Stimulated activated CD8-positive, alpha-beta memory T cell treated with anti-CD3 and anti-CD28 coated beads, Interleukin-7, amount 100 ng/mL, for 1 hour (primary cell): ENCODE measurements at regions not wholly inside any gene's neighbourhood (a gene's known extent, or its start where the extent isn't known, plus 50 kb on each side); places are given as distances from the start of the nearest gene placed in this dataset.
"Not testable (repeated sequence)": the region's sequence is repeated elsewhere in the genome, so short reads cannot be mapped to it uniquely, and the experiment has no call there.

Experiments
- DNase-seq, 2 donors: peaks; one replicate each; pipeline ENCODE4 v3.0.0-alpha.2; 2020; ENCODE audit warnings: low read depth in 2 of 2

GRCh38 chr7:67901808-67902480 lies 905.3 kb downstream of the TYW1 start:
- DNase-seq: no peak

DNA sequence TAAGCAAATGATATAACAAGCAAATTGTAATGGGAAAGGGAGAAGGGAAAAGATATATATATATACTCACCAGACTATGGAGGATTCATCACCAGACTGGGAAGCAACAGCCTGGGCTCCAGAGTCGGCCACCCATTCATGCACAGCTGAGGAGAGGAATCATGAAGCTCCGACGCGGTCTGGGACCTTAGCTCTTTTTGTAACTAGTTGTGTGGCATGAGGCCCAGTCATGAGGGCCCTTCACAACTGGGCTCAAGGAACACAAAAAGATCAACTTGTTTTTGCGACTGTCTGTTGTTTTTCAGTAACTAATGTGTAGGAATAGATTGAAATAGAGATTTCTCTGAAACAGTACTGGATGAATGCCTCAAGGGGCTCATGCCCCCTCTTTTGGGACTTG lies 911.2 kb downstream of the TYW1 start:
- DNase-seq: no peak

- DNase-seq: no peak
Measured at GRCh38 chr7:67912437-67912836, 915.8 kb downstream of the TYW1 start.

DNA sequence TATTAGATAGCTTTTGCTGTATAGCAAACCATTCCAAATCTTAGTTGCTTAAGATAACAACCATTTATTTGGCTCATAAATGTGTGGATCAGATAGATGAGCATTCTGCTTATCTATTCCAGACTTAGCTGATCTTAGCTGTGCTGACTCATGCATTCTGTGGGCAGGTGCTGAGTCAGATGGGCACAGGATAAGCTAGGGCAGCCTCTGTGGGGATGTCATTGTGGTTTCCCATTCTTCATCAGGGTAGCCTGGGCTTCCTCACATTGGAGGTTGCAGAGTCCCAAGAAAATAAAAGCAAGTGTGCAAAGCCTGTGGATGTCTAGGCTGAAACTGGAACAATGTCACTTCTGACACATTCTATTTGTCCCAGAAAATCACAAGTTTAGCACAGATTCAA lies 917.0 kb downstream of the TYW1 start:
- no peak for DNase-seq

- not testable (repeated sequence) for DNase-seq
Measured at GRCh38 chr7:67916111-67916510, 919.5 kb downstream of the TYW1 start.

GRCh38 chr7:67916571-67917436 lies 920.2 kb downstream of the TYW1 start:
- DNase-seq: no peak

GRCh38 chr7:67917437-67917755 lies 920.8 kb downstream of the TYW1 start:
- DNase-seq: no peak

GRCh38 chr7:67918158-67918557 lies 921.5 kb downstream of the TYW1 start:
- DNase-seq: no peak

DNA sequence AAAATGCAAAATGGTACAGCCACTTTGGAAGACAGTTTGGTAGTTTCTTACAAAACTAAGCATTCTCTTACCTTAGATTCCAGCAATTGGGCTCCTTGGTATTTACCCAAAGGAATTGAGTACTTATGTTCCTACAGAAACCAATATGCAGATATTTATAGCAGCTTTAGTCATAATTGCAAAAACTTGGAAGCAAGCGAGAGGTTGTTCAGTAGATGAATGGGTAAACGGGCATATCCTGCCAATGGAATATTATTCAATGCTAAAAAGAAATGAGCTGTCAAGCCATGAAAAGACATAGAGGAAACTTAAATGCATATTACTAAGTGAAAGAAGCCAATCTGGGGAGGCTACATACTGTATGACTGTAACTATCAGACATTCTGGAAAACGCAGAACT lies 926.7 kb downstream of the TYW1 start:
- DNase-seq: no peak

- no peak for DNase-seq
Measured at GRCh38 chr7:67928141-67928540, 931.5 kb downstream of the TYW1 start.

DNA sequence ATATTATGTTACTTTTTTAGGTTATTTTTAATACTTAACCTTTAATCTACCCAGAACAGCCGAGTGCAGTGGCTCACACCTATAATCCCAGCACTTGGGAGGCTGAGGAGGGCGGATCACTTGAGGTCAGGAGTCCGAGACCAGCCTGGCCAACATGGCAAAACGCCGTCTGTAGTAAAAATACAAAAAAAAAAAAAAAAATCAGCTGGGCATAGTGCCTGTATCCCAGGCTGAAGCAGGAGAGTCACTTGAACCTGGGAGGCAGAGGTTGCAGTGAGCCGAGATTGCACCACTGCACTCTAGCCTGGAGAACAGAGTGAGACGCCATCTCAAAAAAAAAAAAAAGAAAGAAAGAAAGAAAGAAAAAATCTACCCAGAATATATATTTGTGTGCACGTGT lies 939.8 kb downstream of the TYW1 start:
- not testable (repeated sequence) for DNase-seq

GRCh38 chr7:67940400-67940799 lies 943.8 kb downstream of the TYW1 start:
- no peak for DNase-seq

DNA sequence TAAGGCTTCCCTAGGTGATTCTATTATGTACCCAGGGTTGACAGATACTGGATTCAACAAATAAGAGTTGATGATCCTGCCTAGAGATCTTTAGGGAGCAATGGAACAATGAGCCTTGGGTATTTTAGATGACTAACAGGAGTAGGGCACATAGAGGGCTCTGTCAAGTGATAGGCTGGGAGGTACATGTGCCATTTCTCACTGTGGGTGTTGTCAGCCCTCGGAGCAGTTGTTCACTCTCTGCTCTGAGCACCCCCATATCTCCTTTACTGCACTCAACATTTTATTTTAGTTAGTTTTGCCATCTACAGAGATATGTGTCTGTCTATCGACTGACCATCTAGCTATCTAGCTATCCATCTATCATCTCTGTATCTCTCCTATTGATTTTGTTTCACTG lies 950.6 kb downstream of the TYW1 start:
- no peak for DNase-seq

DNA sequence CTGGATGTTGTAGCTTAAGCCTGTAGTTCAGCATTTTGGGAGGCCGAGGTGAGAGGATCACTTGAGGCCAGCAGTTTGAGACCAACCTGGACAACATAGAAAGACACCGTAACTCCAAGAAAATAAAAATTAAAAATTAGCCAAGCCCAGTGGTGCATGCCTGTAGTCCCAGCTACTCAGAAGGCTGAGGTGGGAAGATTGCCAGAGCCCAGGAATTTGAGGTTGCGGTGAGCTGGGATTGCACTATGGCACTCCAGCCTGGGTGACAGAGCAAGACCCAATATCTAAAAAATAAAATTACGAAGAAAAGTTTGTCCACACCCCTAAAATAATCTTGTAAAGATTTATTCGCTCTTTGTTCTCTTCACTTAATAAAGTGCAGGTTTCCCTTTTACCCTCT lies 951.0 kb downstream of the TYW1 start:
- no peak for DNase-seq

GRCh38 chr7:67950321-67951083 lies 953.9 kb downstream of the TYW1 start:
- no peak for DNase-seq

- DNase-seq: no peak
Measured at GRCh38 chr7:67955061-67955460, 958.4 kb downstream of the TYW1 start.

- no peak for DNase-seq
Measured at GRCh38 chr7:67962863-67963262, 966.2 kb downstream of the TYW1 start.

- no peak for DNase-seq
Measured at GRCh38 chr7:67976490-67976889, 979.9 kb downstream of the TYW1 start.

DNA sequence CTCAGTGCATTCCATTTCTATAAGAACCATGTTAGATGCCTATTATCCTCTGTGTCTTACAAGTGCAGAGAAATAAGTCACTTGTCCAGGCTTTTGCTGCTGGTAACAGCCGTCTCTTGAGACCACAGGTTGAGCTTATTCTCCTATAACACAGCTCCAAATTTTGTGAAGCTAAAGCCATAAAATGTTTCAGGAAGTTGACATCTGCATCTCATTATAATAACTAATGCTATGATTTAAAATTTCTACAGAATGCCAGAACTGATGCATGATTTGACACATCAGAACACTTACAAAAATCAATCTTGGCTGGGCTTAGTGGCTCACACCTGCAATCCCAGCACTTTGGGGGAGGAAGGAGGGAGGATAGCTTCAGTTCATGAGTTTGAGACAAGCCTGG lies 986.9 kb downstream of the TYW1 start:
- no peak for DNase-seq

DNA sequence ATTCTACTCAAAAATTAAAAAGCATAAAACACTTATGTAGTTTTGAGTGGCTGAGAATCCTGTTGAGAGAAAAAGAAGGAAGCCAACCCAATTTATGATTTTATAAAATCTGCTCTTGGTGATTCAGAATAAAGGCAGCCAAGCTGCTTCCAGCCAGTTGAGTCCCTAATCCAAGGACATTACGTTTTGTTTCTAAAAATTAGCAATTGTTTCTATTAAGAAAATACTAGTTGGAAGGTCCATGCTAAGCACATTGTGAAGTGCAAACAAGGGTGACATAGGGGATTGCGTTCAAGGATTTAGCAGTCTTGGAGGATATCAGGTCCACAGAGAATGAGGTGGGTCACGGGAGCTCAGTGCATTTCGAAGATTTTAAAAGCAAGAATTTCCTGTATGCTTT lies 987.7 kb downstream of the TYW1 start:
- no peak for DNase-seq

- DNase-seq: no peak
Measured at GRCh38 chr7:67989142-67989541, 992.5 kb downstream of the TYW1 start.

- DNase-seq: no peak
Measured at GRCh38 chr7:67990003-67990402, 993.4 kb downstream of the TYW1 start.

- no peak for DNase-seq
Measured at GRCh38 chr7:67990716-67991115, 994.1 kb downstream of the TYW1 start.
